HuH-7 (cell line): ENCODE measurements at regions not wholly inside any gene's neighbourhood (a gene's known extent, or its start where the extent isn't known, plus 50 kb on each side); places are given as distances from the start of the nearest gene placed in this dataset.
"Not testable (repeated sequence)": the region's sequence is repeated elsewhere in the genome, so short reads cannot be mapped to it uniquely, and the experiment has no call there.

Experiments used
- DNase-seq: peaks from one replicate; pipeline ENCODE4 v3.0.0; 2011; ENCODE audit warnings: low spot score

DNA sequence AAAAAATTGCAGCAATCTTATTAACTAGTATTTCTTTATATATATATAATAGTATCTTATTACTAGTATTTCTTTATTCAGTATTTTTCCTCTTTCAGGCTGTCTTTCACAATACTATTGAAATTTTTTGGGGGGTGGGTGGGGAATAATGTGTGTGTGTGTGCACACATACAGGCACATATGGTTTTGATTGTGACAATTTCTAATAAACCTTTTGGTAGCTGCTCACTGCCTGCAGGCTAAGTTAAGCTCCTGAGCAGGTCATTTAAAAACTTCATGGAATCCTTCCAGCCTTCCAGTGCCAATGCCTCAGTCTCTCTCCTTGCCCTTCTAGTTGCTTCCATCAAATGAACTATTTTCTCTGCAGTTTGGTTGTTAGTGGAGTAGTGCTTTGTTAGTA, 490.1 kb downstream of the PCNX1 start:
- no peak for DNase-seq

DNA sequence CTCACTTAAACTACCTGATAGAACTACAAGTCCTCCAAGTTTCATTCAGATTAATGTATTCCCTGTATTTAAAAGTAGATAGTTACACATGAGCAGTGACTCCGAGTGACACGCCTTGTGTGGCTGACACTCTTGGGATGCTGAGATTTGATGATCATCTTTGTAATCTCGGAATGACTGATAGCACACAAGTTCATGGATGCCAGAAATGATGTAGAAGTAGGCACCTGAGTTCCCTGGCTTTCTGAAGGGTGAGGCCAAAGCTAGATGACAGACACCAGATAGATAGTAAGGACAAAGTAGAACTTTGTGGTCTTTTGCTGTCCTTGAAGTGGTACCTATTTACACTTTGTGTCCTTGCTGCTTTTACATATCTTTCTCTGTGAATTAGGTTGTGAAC, 491.2 kb downstream of the PCNX1 start:
- DNase-seq = no peak

DNA sequence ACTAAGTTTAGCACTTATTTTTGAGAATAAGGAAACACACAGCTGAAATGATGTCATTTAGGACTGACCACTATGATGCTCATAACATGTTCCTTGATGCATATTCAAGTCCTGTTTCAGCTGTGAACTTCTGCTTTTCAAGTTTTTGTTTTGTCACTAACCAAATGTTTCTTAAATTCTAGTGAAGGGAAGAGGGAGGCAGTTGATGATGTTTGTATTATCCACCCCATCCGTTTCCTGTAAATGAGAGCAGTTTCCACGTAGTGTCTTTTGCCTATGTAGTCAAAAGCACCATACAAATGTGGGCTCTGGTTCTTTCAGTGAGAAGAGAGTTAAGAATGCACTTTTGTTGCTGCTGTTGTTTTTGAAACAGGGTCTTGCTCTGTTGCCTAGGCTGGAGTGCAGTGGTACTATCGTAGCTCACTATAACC, 491.8 kb downstream of the PCNX1 start:
- no peak for DNase-seq

DNA sequence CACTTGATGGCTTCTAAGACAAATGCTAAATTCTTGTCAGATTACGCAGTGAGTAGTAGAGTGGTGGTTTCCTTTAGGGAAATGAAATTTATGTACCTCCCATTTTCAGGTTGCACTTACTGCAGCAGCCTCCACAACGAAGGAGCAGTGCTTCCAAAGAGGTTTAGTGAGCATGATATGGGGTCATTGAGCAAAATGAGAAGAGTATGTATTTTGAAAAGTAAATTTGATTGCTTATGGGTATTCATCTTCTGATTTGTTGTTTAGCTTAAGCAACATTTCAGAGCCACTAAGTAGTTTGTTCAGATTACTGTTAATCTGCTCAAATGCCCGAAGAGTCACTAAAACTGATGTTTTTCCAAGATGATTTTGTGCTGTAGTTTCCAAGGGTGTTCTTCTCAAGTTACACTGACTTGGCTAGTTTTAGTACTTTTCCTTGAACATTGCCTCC, 493.6 kb downstream of the PCNX1 start:
- DNase-seq = no peak

DNA sequence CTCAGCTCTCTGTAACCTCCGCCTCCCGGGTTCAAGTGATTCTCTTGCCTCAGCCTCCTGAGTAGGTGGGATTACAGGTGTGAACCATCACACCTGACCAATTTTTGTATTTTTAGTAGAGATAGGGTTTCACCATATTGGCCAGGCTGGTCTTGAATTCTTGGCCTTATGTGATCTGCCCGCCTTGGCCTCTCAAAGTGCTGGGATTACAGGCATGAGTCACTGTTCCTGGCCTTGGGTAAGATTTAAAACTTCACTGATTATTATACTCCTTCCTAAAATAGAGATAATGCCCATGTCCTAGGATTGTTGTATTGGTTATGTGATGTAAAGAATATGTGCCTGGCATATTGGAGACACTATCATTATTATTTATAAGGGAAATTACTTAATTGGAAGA, 495.2 kb downstream of the PCNX1 start:
- not testable (repeated sequence) for DNase-seq

DNA sequence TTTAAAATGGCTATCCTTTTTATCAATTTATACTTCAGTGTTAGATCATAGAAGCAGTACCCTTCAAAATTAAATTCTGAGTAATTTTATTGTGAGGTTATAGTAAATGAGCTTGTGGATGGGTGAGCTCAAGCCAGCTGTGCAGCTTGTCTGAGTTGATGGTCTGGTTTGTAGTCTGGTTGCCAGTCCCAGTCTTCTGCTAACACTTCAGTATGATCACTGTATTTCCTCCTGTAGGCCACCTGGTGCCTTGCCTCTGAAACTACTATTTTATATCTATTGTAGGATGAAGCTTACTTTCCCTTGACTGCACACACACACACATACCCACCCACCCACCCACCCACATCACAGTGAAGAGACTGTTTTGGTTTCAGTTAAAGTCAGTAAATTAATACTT, 496.4 kb downstream of the PCNX1 start:
- peak; percentile 30 for DNase-seq

DNA sequence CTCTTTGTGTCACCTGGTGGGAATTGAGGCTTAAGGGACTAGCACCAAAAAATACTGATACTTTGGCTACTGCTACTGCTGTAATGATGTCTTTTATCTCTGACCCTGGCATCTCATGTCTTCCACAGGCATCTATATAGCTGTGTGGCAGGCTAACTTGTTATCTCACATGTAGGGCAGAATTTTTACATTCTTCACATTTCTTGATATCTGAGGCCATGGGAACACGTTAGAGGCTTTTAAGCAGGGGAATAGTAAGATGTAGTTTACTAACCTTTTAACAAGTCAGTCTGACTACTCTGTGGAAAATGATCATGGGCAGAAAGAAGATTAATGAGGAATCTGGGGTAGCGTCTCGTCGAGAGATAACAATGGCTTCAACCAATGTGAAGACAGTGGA, 498.4 kb downstream of the PCNX1 start:
- no peak for DNase-seq

- DNase-seq = no peak
These were observed 501.2 kb downstream of the PCNX1 start for GRCh38 chr14:71408362-71409030.

- no peak for DNase-seq
These were observed 503.5 kb downstream of the PCNX1 start for GRCh38 chr14:71410578-71411284.

DNA sequence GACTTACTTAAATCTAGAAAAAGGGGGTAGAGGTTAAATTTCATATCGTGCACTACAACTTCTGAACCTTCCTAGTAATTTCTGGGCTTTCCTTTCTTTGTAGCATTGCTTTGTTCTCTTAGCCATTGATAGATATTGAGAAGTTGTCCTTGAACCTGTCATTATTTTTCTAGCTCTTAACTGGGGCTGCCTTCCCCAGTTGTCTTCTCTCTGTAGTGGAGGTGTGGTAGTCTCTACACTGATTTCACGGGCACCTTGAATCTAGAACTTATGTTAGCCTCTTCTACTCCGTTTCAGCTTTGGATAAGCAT, 504.0 kb downstream of the PCNX1 start:
- DNase-seq = no peak

GRCh38 chr14:71411738-71412137, 504.5 kb downstream of the PCNX1 start:
- no peak for DNase-seq

- no peak for DNase-seq
These were observed 507.6 kb downstream of the PCNX1 start for GRCh38 chr14:71414631-71415403.

- DNase-seq = no peak
These were observed 508.1 kb downstream of the PCNX1 start for GRCh38 chr14:71415404-71415690.

GRCh38 chr14:71416392-71416791, 509.1 kb downstream of the PCNX1 start:
- DNase-seq = no peak

DNA sequence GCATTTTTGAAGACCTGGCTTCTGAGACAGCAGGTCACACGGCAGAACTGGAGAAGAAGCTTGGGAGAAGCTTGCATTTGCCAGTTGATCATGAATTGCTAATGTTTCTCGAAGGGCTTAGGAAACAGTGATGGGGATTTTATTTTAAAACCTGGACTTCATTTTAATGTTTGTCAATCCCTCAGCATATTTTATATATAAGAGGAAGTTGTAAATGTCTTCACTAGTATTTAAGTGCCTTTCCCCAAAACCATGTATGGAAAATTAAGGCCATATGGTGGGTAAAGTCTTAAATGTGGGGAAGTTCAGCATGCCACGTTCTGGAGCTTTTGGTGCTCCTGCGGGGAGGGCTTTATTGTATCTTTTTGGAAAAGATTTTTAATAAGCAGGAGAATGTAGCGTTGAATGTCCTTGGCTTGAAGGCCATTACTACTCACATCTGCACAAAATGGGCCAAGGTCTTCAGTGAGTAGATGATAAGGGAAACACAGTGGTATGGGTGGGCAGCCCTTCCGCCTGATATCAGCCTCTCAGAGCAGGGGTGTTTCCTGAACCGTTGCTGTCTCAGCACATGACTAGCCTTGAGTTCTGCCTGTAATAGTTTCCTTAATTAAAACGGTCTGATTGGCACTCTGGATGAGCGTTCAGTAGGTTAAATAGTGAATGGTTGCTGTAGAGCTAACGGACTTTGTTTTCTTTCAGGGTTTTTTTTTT, 511.4 kb downstream of the PCNX1 start:
- DNase-seq = no peak

DNA sequence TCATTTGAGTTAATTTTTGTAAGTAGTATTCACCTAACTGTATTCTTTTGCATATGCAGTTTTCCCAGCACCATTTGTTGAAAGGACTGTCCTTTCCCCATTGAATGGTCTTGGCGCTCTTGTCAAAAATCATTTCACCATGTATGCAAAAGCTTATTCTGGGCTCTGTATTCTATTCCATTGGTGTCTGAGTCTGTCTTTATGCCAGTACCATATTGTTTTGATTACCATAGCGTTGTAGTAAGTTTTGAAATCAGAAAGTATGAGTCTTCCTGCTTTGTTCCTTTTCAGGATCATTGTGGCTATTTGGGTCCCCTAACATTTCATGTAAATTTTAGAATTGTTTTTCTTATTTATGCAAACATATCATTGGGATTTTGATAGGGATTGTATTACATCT, 508.7 kb upstream of the RGS6 start:
- DNase-seq = no peak

- no peak for DNase-seq
These were observed 507.3 kb upstream of the RGS6 start for GRCh38 chr14:71424941-71425340.

DNA sequence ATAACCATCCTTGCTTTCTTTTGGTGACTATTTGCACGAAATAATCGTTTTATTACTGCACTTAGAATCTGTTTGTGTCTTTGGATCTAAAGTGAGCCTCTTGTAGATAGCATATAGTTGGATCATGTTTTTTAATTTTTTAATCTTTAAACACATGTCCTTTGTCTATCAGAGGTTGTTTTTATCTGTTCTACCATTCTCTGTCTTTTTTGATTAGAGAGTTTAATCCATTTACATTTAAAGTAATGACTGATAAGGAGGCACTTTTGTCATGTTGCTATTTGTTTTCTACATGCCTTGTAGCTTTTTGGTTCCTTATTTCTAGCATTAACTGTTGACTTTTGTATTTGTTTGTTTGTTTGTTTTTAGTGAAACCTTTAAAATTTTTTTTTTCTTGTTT, 506.2 kb upstream of the RGS6 start:
- no peak for DNase-seq

DNA sequence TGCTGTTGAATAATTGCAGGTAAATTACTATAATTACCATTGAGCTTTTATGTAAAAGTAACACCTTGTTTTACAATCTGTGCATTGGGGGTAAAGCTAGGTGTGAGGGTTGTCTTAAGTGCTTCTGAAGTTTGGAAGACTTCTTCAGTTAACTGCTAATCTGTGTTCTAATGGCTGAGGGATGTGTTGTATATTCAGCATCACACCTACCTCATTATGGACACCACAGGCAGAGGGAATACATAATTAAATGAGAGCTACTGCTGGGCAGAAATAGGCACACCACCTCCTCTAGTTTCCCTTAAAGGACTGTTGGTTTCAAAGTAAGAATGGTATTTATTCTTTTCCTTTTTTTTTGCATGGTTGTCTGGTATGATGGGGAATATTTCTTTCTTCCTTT, 502.3 kb upstream of the RGS6 start:
- no peak for DNase-seq

DNA sequence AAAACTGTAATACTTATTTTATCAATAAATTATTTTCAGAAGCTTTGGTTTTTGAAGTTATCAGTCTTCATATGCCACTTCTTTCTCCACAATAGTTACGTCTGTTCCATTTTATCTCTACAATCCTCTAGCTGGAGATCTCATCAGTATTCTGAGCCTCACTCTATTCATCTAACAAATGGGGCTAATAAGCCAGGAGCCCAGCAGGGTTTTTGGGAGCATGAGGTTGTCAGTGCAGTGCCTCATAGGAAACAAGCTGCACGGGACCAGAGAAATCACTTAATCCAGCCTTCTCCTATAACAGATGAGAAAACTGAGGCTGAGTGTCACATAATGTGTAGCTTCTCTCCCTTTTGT, 501.9 kb upstream of the RGS6 start:
- DNase-seq = no peak

GRCh38 chr14:71430678-71431376, 501.4 kb upstream of the RGS6 start:
- DNase-seq = no peak
